Hepatocyte (in vitro differentiated cells): ENCODE measurements at regions not wholly inside any gene's neighbourhood (a gene's known extent, or its start where the extent isn't known, plus 50 kb on each side); places are given as distances from the start of the nearest gene placed in this dataset.

Experiments used
- CTCF ChIP-seq: fragments of 200-600 bp; sonication (generic); IDR thresholded peaks from 2 replicates; pipeline ENCODE4 v1.5.1; 2016; ENCODE audit warnings: antibody characterized with exemption, mild to moderate bottlenecking; ENCODE audit not compliant: poor library complexity
- EZH2 ChIP-seq: fragments of 200-600 bp; sonication (generic); IDR thresholded peaks from 2 replicates; pipeline ENCODE4 v1.6.1; 2016; ENCODE audit warnings: antibody characterized with exemption, mild to moderate bottlenecking, borderline replicate concordance
- EZH2phosphoT487 ChIP-seq: fragments of 200-600 bp; sonication (generic); IDR thresholded peaks from one replicate; pipeline ENCODE4 v1.6.1; 2018; ENCODE audit warnings: antibody characterized with exemption, mild to moderate bottlenecking, low read depth, moderate library complexity; ENCODE audit not compliant: unreplicated experiment, severe bottlenecking

- TF ChIP-seq CTCF, result no peak
- TF ChIP-seq EZH2, result no peak
- no peak for TF ChIP-seq EZH2phosphoT487
These were observed 1542.2 kb downstream of the LRRC4C start for GRCh38 chr11:39917256-39917655.
